GM21390 (cell line): ENCODE measurements at regions not wholly inside any gene's neighbourhood (a gene's known extent, or its start where the extent isn't known, plus 50 kb on each side); places are given as distances from the start of the nearest gene placed in this dataset.

Experiments used
- ATAC-seq: cut with Tn5 transposase; IDR thresholded peaks from one replicate; pipeline ENCODE4 v1.9.1; 2021; ENCODE audit not compliant: unreplicated experiment

- ATAC-seq = no peak
These were observed 121.5 kb upstream of the NABP1 start for GRCh38 chr2:191556463-191556862.

- ATAC-seq = no peak
These were observed 120.1 kb upstream of the NABP1 start for GRCh38 chr2:191557841-191558240.

GRCh38 chr2:191559569-191559968 lies 118.4 kb upstream of the NABP1 start:
- ATAC-seq = no peak

GRCh38 chr2:191560411-191560980 lies 117.4 kb upstream of the NABP1 start:
- no peak for ATAC-seq

- ATAC-seq = no peak
These were observed 112.8 kb upstream of the NABP1 start for GRCh38 chr2:191565120-191565519.

GRCh38 chr2:191565647-191566198 lies 112.2 kb upstream of the NABP1 start:
- ATAC-seq = peak; percentile 56

- peak; percentile 58 for ATAC-seq
These were observed 111.6 kb upstream of the NABP1 start for GRCh38 chr2:191566344-191566743.

GRCh38 chr2:191567206-191567605 lies 110.7 kb upstream of the NABP1 start:
- ATAC-seq = no peak

- ATAC-seq = no peak
These were observed 108.9 kb upstream of the NABP1 start for GRCh38 chr2:191569025-191569424.

GRCh38 chr2:191571163-191571769 lies 106.7 kb upstream of the NABP1 start:
- peak; percentile 63 for ATAC-seq

- no peak for ATAC-seq
These were observed 105.6 kb upstream of the NABP1 start for GRCh38 chr2:191572319-191572718.

GRCh38 chr2:191573216-191573615 lies 104.7 kb upstream of the NABP1 start:
- no peak for ATAC-seq

GRCh38 chr2:191574232-191574631 lies 103.7 kb upstream of the NABP1 start:
- ATAC-seq = no peak

- no peak for ATAC-seq
These were observed 100.3 kb upstream of the NABP1 start for GRCh38 chr2:191577605-191578004.

- ATAC-seq = no peak
These were observed 99.9 kb upstream of the NABP1 start for GRCh38 chr2:191578031-191578430.

- ATAC-seq = no peak
These were observed 97.4 kb upstream of the NABP1 start for GRCh38 chr2:191580581-191580980.

GRCh38 chr2:191581003-191581402 lies 96.9 kb upstream of the NABP1 start:
- no peak for ATAC-seq

GRCh38 chr2:191582355-191582754 lies 95.6 kb upstream of the NABP1 start:
- ATAC-seq = no peak

- ATAC-seq = no peak
These were observed 86.9 kb upstream of the NABP1 start for GRCh38 chr2:191591025-191591424.

- ATAC-seq = no peak
These were observed 84.1 kb upstream of the NABP1 start for GRCh38 chr2:191593622-191594385.

- no peak for ATAC-seq
These were observed 80.7 kb upstream of the NABP1 start for GRCh38 chr2:191597186-191597751.

GRCh38 chr2:191598296-191598695 lies 79.6 kb upstream of the NABP1 start:
- ATAC-seq = no peak
